Right lobe of liver (tissue), 6 donors: ENCODE measurements at regions not wholly inside any gene's neighbourhood (a gene's known extent, or its start where the extent isn't known, plus 50 kb on each side); places are given as distances from the start of the nearest gene placed in this dataset.

Experiments used
- ATAC-seq, 4 donors: fragments of 200-7000 bp; cut with Tn5 transposase; one replicate each; pipeline ENCODE4 v1.9.1; 2020; ENCODE audit warnings: mild to moderate bottlenecking in 4 of 4, moderate library complexity in 4 of 4
- DNase-seq, 3 donors: peaks; one replicate each; pipeline ENCODE4 v3.0.0-alpha.2; 2020
- H3K27ac ChIP-seq, 3 donors: fragments of 200-600 bp; one replicate each; pipeline ENCODE4 v1.8.0; 2022
- H3K27me3 ChIP-seq, 2 donors: fragments of 200-600 bp; one replicate each; pipeline ENCODE4 v1.8.0; 2022
- H3K36me3 ChIP-seq, 4 donors: fragments of 200-600 bp; sonication (generic) in 1 of 4; one replicate each; pipeline versions ENCODE4 v1.5.1 to v1.8.0; 2017 to 2022; ENCODE audit warnings: control low read depth in 1 of 4
- H3K4me1 ChIP-seq, 4 donors: fragments of 200-600 bp; sonication (generic) in 1 of 4; one replicate each; pipeline versions ENCODE4 v1.5.1 to v1.8.0; 2017 to 2022; ENCODE audit warnings: control low read depth in 1 of 4
- H3K4me3 ChIP-seq, 3 donors: fragments of 200-600 bp; one replicate each; pipeline ENCODE4 v1.8.0; 2022
- H3K9me3 ChIP-seq, 4 donors: fragments of 200-600 bp; sonication (generic) in 1 of 4; one replicate each; pipeline versions ENCODE4 v1.5.1 to v1.8.0; 2017 to 2022; ENCODE audit warnings: control low read depth in 1 of 4
- CTCF ChIP-seq, 4 donors: fragments of 200-600 bp in 3 of 4; fragments of 450-650 bp in 1 of 4; IDR thresholded peaks; one replicate each; pipeline versions ENCODE4 v1.5.1 to v1.8.0; 2016 to 2022; ENCODE audit warnings: antibody characterized with exemption in 4 of 4, mild to moderate bottlenecking in 2 of 4
- POLR2A ChIP-seq: fragments of 450-650 bp; IDR thresholded peaks from one replicate; pipeline ENCODE4 v1.6.1; 2017; ENCODE audit warnings: antibody characterized with exemption, mild to moderate bottlenecking
- WGBS: methylation state at CpG from one replicate; pipeline ENCODE4 v1.1.6; 2018; ENCODE audit warnings: low coverage, low lambda C conversion rate; ENCODE audit not compliant: insufficient coverage; ENCODE audit errors: missing lambda C conversion rate; 5-methylcytosine and 5-hydroxymethylcytosine counted together
- intact Hi-C, 2 donors: fragments of 100-400 bp; cut with DNase I; formaldehyde crosslinking; loops; one replicate each; pipeline versions ENCODE4 v1.11.2 to v1.14.1; 2022
- donor health status: DM: no; HTN: yes; CAD: no.
- donor health status: DM: no; HTN: no; CAD: no.
- donor health status: DM: no; HTN: no; CAD: no.
- donor health status: DM: no; HTN: yes; CAD: no.
- donor health status: DM: no; HTN: yes; CAD: no.

DNA sequence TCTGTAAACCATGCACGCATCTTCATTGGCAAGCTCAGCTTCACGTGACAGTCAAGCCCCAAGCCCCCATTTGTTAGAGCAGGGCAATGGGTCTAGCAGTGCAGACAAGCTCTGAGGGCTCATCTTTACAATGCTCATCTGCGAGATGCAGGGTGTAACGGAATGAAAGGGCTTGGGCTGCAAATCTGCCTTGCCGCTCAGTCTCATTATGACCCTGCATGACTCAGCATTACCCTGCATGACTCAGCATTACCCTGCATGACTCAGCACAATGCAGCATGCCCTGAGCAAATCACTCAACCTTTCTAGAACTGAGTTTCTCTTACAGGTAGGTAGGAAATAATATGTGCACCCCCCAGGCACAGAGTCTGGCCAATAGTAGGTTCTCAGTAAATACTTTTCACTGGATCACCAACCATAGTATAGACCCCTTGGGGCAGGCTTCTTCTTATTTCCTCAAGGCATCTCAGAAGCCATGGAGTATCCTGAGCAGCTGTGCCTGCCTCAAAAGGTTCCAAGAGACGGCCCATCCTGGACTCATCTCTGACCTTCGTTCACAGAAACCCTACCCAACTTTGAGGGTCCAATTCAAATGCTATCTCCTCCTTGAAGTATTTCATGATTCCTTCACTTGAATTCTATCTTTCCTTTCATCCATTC, 391.3 kb upstream of the CDH5 start:
- WGBS = 69% methylated on average over 5 of the region's 7 CpGs
- H3K4me1 ChIP-seq = no peaks in the 10 kb centered on the region

GRCh38 chr16:65967376-65967775, 399.1 kb upstream of the CDH5 start:
- ATAC-seq (no peak), DNase-seq (no peak)
- H3K9me3 ChIP-seq = no peaks in the 10 kb centered on the region
- peaks cover 0 to 4% (median 0%) of the 10 kb centered on the region in 4 donors for H3K4me1 ChIP-seq
- WGBS = 53% methylated on average over 3 of the region's 4 CpGs
- no peaks in the 10 kb centered on the region for H3K27me3 ChIP-seq
- TF ChIP-seq POLR2A (no peak), CTCF (IDR thresholded peaks at IDR 0.05) (no peak)
- intact Hi-C loops = no loop called here
- H3K36me3 ChIP-seq = no peaks in the 10 kb centered on the region
- no peak overlapping the region for H3K4me3 ChIP-seq
- H3K27ac ChIP-seq = no peak overlapping the region

More for the DNA sequence above, 391.3 kb upstream of the CDH5 start:
- Histone ChIP-seq H3K9me3 (no peaks in the 10 kb centered on the region), H3K4me3 (no peak overlapping the region), H3K27me3 (no peaks in the 10 kb centered on the region), H3K27ac (no peak overlapping the region), H3K36me3 (no peaks in the 10 kb centered on the region)
- intact Hi-C loops = no loop called here
- no peak for ATAC-seq
- TF ChIP-seq POLR2A (no peak), CTCF (IDR thresholded peaks at IDR 0.05) (no peak)
- no peak for DNase-seq

GRCh38 chr16:65965628-65966027, 400.9 kb upstream of the CDH5 start:
- intact Hi-C loops = no loop called here
- no peaks in the 10 kb centered on the region for H3K27me3 ChIP-seq

DNA sequence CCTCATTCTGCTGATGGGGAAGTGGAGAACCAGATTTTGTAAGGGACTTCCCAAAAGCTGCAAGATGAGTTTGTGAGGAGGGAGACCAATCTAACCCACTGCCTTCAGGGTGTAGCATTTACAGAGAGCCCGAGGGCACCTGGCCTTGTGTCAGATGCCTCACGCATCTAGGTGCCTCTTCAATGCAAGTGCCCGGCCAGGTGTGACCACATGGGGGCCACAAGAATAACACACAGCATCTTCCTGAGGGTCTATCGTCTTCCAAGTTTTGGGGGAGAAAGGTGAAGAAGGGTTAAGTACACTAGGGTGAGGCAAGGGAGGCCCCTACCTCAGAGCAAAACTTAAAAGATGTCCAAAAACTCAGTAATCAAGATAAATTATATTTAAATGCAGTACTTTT, 401.7 kb upstream of the CDH5 start:
- TF ChIP-seq CTCF (IDR thresholded peaks at IDR 0.05) (no peak), POLR2A (no peak)
- DNase-seq (no peak), ATAC-seq (no peak)
- Histone ChIP-seq H3K27me3 (no peaks in the 10 kb centered on the region), H3K9me3 (no peaks in the 10 kb centered on the region), H3K4me3 (no peak overlapping the region), H3K4me1 (peaks cover 0 to 11% (median 0%) of the 10 kb centered on the region in 4 donors), H3K36me3 (no peaks in the 10 kb centered on the region), H3K27ac (peak overlapping the region in 1 of 3 donors; percentile 65)
- intact Hi-C loops = no loop called here
- WGBS = 74% methylated on average over 3 of the region's 4 CpGs

More at GRCh38 chr16:65965628-65966027, 400.9 kb upstream of the CDH5 start:
- no peak overlapping the region for H3K4me3 ChIP-seq
- ATAC-seq (peak; percentile 85 to 92 (median 89)), DNase-seq (peak in 1 of 3 donors; percentile 75)
- WGBS = 45% methylated on average over 6 of the region's 6 CpGs
- TF ChIP-seq POLR2A = no peak
- TF ChIP-seq CTCF (IDR thresholded peaks at IDR 0.05) = no peak
- H3K36me3 ChIP-seq = no peaks in the 10 kb centered on the region
- H3K27ac ChIP-seq = peak overlapping the region in 2 of 3 donors; percentile 39 to 65
- peaks cover 0 to 4% (median 0%) of the 10 kb centered on the region in 4 donors for H3K4me1 ChIP-seq
- H3K9me3 ChIP-seq = no peaks in the 10 kb centered on the region
